Colonic mucosa (tissue), 4 donors: ENCODE measurements at regions not wholly inside any gene's neighbourhood (a gene's known extent, or its start where the extent isn't known, plus 50 kb on each side); places are given as distances from the start of the nearest gene placed in this dataset.

ENCODE experiments used
- DNase-seq: peaks from one replicate; pipeline ENCODE4 v3.0.0-alpha.2; 2020
- H3K27ac ChIP-seq: fragments of 200-600 bp; one replicate; pipeline ENCODE4 v1.8.0; 2021
- H3K27me3 ChIP-seq: fragments of 200-600 bp; one replicate; pipeline ENCODE4 v1.8.0; 2021
- H3K36me3 ChIP-seq: fragments of 200-600 bp; one replicate; pipeline ENCODE4 v1.8.0; 2021
- H3K4me1 ChIP-seq: fragments of 200-600 bp; one replicate; pipeline ENCODE4 v1.8.0; 2021; ENCODE audit warnings: mild to moderate bottlenecking
- H3K4me3 ChIP-seq: fragments of 200-600 bp; one replicate; pipeline ENCODE4 v1.8.0; 2021
- H3K9ac ChIP-seq, 2 donors: one replicate each; pipeline ENCODE4 v1.7.0; 2013; ENCODE audit warnings: control low read depth in 2 of 2, low read depth in 2 of 2, low read length in 2 of 2
- H3K9me3 ChIP-seq: fragments of 200-600 bp; one replicate; pipeline ENCODE4 v1.8.0; 2021
- intact Hi-C: fragments of 100-400 bp; cut with DNase I; formaldehyde crosslinking; loops from one replicate; pipeline ENCODE4 v1.14.1; 2022
- TF ChIP-seq, protein P1 (sequence below): fragments of 200-600 bp; IDR thresholded peaks from one replicate; pipeline ENCODE4 v1.8.0; 2022; ENCODE audit warnings: antibody characterized with exemption, mild to moderate bottlenecking
- donor health status: healthy.
- donor health status: DM: no; HTN: no; CAD: no.
- donor health status: DM: no; HTN: no; CAD: no.

DNA sequence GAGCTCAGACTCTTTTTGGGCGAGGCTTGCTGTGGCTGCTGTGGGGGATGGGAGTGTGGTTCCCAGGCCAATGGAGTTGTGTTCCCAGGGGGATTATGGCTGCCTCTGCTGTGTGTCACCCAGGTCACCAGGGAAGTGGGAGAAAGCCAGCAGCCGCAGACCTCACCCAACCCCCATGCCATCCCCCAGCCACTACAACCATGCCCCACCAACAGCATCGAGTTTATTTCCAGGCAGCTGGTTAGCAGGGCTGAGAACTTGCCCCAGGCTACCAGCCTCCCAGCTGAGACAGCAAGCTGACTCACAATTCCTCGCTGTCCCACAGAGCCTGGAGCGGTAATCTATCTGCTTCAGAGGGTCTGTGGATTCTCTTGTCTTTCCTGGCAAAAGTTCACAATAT is 331.7 kb downstream of the FRK start:
- Histone ChIP-seq H3K9ac (no peak overlapping the region), H3K27me3 (no peaks in the 10 kb centered on the region), H3K4me3 (no peak overlapping the region), H3K4me1 (no peaks in the 10 kb centered on the region), H3K27ac (no peak overlapping the region), H3K9me3 (no peaks in the 10 kb centered on the region), H3K36me3 (no peaks in the 10 kb centered on the region)
- TF ChIP-seq, protein P1, sequence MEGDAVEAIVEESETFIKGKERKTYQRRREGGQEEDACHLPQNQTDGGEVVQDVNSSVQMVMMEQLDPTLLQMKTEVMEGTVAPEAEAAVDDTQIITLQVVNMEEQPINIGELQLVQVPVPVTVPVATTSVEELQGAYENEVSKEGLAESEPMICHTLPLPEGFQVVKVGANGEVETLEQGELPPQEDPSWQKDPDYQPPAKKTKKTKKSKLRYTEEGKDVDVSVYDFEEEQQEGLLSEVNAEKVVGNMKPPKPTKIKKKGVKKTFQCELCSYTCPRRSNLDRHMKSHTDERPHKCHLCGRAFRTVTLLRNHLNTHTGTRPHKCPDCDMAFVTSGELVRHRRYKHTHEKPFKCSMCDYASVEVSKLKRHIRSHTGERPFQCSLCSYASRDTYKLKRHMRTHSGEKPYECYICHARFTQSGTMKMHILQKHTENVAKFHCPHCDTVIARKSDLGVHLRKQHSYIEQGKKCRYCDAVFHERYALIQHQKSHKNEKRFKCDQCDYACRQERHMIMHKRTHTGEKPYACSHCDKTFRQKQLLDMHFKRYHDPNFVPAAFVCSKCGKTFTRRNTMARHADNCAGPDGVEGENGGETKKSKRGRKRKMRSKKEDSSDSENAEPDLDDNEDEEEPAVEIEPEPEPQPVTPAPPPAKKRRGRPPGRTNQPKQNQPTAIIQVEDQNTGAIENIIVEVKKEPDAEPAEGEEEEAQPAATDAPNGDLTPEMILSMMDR = no peak
- intact Hi-C loops = no loop called here
- DNase-seq = no peak

- Histone ChIP-seq H3K4me3 (no peak overlapping the region), H3K36me3 (no peaks in the 10 kb centered on the region), H3K27me3 (no peaks in the 10 kb centered on the region), H3K9ac (no peak overlapping the region), H3K4me1 (no peaks in the 10 kb centered on the region), H3K27ac (no peak overlapping the region), H3K9me3 (no peaks in the 10 kb centered on the region)
- TF ChIP-seq, protein P1 = no peak
- no peak for DNase-seq
- intact Hi-C loops = no loop called here
Observed at GRCh38 chr6:115728171-115728570, 332.5 kb downstream of the FRK start.

- no peaks in the 10 kb centered on the region for H3K4me1 ChIP-seq
- no peak overlapping the region for H3K27ac ChIP-seq
- TF ChIP-seq, protein P1 = no peak
- no peak for DNase-seq
- H3K9ac ChIP-seq = no peak overlapping the region
- intact Hi-C loops = no loop called here
- no peaks in the 10 kb centered on the region for H3K9me3 ChIP-seq
- no peaks in the 10 kb centered on the region for H3K36me3 ChIP-seq
- no peaks in the 10 kb centered on the region for H3K27me3 ChIP-seq
- H3K4me3 ChIP-seq = no peak overlapping the region
Observed at GRCh38 chr6:115721564-115721963, 339.1 kb downstream of the FRK start.

DNA sequence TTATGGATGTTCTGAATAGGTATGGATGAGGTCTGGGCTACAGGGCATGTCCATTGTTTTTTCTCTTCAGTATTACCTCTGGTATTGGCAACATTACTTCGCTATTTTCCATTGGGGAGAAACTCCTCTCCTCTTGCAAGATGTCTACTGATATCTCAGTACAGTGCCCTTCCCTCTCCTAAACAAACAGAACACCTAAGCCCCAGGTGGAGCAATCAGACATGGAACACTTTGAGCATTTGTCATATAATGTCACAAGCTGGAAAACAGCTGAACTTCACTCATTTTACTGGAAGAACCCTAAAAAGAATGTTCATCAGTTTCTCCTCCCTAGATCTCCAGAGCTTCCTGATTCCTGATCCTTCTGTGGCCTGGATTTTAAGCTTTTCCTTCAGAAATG is 339.8 kb downstream of the FRK start:
- DNase-seq = no peak
- Histone ChIP-seq H3K4me3 (no peak overlapping the region), H3K4me1 (no peaks in the 10 kb centered on the region), H3K27ac (no peak overlapping the region), H3K9me3 (no peaks in the 10 kb centered on the region), H3K9ac (no peak overlapping the region), H3K27me3 (no peaks in the 10 kb centered on the region), H3K36me3 (no peaks in the 10 kb centered on the region)
- intact Hi-C loops = no loop called here
- TF ChIP-seq, protein P1 = no peak

DNA sequence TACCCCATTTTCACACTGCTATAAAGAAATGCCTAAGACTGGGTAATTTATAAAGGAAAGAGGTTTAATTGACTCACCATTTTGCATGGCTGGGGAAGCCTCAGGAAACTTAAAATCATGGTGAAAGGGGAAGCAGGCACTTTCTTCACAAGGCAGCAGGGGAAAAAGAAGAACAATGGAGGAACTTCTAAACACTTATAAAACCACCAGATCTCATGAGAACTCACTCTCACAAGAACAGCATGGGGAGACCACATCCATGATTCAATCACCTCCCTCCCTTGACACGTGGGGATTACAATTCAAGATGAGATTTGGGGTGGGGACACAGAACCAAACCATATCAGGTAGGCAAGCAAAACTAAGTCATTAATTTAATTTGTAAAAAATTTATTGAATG is 343.2 kb downstream of the FRK start:
- TF ChIP-seq, protein P1 = no peak
- H3K27ac ChIP-seq = no peak overlapping the region
- no peaks in the 10 kb centered on the region for H3K9me3 ChIP-seq
- H3K4me1 ChIP-seq = no peaks in the 10 kb centered on the region
- H3K36me3 ChIP-seq = no peaks in the 10 kb centered on the region
- H3K9ac ChIP-seq = no peak overlapping the region
- no peak overlapping the region for H3K4me3 ChIP-seq
- DNase-seq = no peak
- intact Hi-C loops = no loop called here
- H3K27me3 ChIP-seq = no peaks in the 10 kb centered on the region

- Histone ChIP-seq H3K27me3 (no peaks in the 10 kb centered on the region), H3K36me3 (no peaks in the 10 kb centered on the region), H3K27ac (no peak overlapping the region), H3K4me1 (no peaks in the 10 kb centered on the region), H3K4me3 (no peak overlapping the region), H3K9ac (no peak overlapping the region), H3K9me3 (no peaks in the 10 kb centered on the region)
- TF ChIP-seq, protein P1 = no peak
- no peak for DNase-seq
- intact Hi-C loops = no loop called here
Observed at GRCh38 chr6:115717062-115717461, 343.6 kb downstream of the FRK start.
